GM23248 (cell line): ENCODE measurements at regions not wholly inside any gene's neighbourhood (a gene's known extent, or its start where the extent isn't known, plus 50 kb on each side); places are given as distances from the start of the nearest gene placed in this dataset.

Experiments
- DNase-seq: peaks from one replicate; pipeline ENCODE4 v3.0.0-alpha.2; 2015
- H2AFZ ChIP-seq: fragments of 200-600 bp; sonication (generic); 2 replicates; pipeline ENCODE4 v1.6.1; 2016; ENCODE audit warnings: antibody characterized with exemption
- H3F3A ChIP-seq: fragments of 200-600 bp; sonication (generic); 2 replicates; pipeline ENCODE4 v1.6.1; 2016; ENCODE audit warnings: mild to moderate bottlenecking, antibody characterized with exemption, mixed run types; ENCODE audit not compliant: insufficient read depth
- H3K27ac ChIP-seq: fragments of 200-600 bp; sonication (generic); 2 replicates; pipeline ENCODE4 v1.5.1; 2016; ENCODE audit warnings: mild to moderate bottlenecking
- H3K27me3 ChIP-seq: fragments of 200-600 bp; sonication (generic); replicated peaks from 2 replicates; pipeline ENCODE4 v1.6.1; 2016; ENCODE audit warnings: mild to moderate bottlenecking; ENCODE audit not compliant: insufficient read depth
- H3K36me3 ChIP-seq: fragments of 200-600 bp; sonication (generic); 2 replicates; pipeline ENCODE4 v1.6.1; 2016; ENCODE audit warnings: low read depth, mild to moderate bottlenecking
- H3K4me1 ChIP-seq: fragments of 200-600 bp; sonication (generic); 2 replicates; pipeline ENCODE4 v1.6.1; 2016; ENCODE audit warnings: mild to moderate bottlenecking; ENCODE audit not compliant: insufficient read depth
- H3K4me2 ChIP-seq: fragments of 200-600 bp; sonication (generic); one replicate; pipeline ENCODE4 v1.6.1; 2016; ENCODE audit warnings: mild to moderate bottlenecking; ENCODE audit not compliant: unreplicated experiment
- H3K4me3 ChIP-seq: fragments of 200-600 bp; sonication (generic); 2 replicates; pipeline ENCODE4 v1.5.1; 2016; ENCODE audit warnings: mild to moderate bottlenecking
- H3K79me2 ChIP-seq: fragments of 200-600 bp; sonication (generic); 2 replicates; pipeline ENCODE4 v1.6.1; 2016; ENCODE audit warnings: mild to moderate bottlenecking; ENCODE audit not compliant: insufficient read depth
- H3K9ac ChIP-seq: fragments of 200-600 bp; sonication (generic); 2 replicates; pipeline ENCODE4 v1.6.1; 2016; ENCODE audit warnings: mild to moderate bottlenecking
- H3K9me2 ChIP-seq: fragments of 200-600 bp; sonication (generic); 2 replicates; pipeline ENCODE4 v1.6.1; 2016; ENCODE audit warnings: mixed run types, mild to moderate bottlenecking, moderate library complexity; ENCODE audit not compliant: insufficient read depth
- H3K9me3 ChIP-seq: fragments of 200-600 bp; sonication (generic); one replicate; pipeline ENCODE4 v1.6.1; 2017; ENCODE audit warnings: low read depth
- H4K20me1 ChIP-seq: fragments of 200-600 bp; sonication (generic); 2 replicates; pipeline ENCODE4 v1.6.0; 2016; ENCODE audit not compliant: insufficient read depth
- EZH2 ChIP-seq: fragments of 200-600 bp; sonication (generic); IDR thresholded peaks from 2 replicates; pipeline ENCODE4 v1.6.1; 2018; ENCODE audit warnings: antibody characterized with exemption, mild to moderate bottlenecking; ENCODE audit not compliant: insufficient read depth, poor library complexity, severe bottlenecking
- EZH2phosphoT487 ChIP-seq: fragments of 200-600 bp; sonication (generic); IDR thresholded peaks from 2 replicates; pipeline ENCODE4 v1.6.1; 2018; ENCODE audit warnings: antibody characterized with exemption, moderate library complexity, mild to moderate bottlenecking, low read depth; ENCODE audit not compliant: insufficient read depth
- WGBS, 2 experiments: methylation state at CpG; one replicate each; pipeline ENCODE4 v1.1.6; 2015 to 2017; ENCODE audit warnings: low lambda C conversion rate in 2 of 2, low coverage in 1 of 2; ENCODE audit errors: missing lambda C conversion rate in 2 of 2; 5-methylcytosine and 5-hydroxymethylcytosine counted together
- in situ Hi-C: fragments of 300-500 bp; cut with MboI; formaldehyde crosslinking; loops from 2 replicates; pipeline ENCODE4 v1.15.0; 2020

DNA sequence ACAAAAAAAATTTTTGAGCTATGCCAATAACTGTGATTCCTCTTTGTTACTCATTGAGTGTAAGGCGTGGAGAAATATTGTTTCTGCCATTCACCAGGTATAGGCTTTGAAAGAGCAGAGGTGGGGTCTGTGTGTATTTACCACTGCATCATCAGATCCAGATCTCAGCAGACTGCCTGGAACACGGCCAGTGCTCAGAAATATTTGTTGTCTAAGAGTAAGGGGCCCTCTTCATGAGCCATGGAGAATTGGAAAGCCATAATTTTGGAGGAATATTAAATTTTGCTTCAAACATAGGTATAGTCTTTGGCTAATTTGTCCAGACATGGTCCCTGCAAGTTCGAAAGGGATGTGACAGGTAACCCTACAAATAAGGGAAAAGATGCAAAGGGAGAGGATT is 231.3 kb upstream of the IRF2BP2 start:
- 65 to 66% methylated on average over 3 of the region's 3 CpGs for WGBS, 2 experiments
- no peaks in the 10 kb centered on the region for H3K36me3 ChIP-seq
- no peaks in the 10 kb centered on the region for H3F3A ChIP-seq
- H3K4me2 ChIP-seq: no peak overlapping the region
- no peak overlapping the region for H3K4me3 ChIP-seq
- no peak overlapping the region for H3K27ac ChIP-seq
- TF ChIP-seq EZH2phosphoT487 (no peak), EZH2 (no peak)
- peaks cover 8% of the 10 kb centered on the region for H3K4me1 ChIP-seq
- no peak overlapping the region for H2AFZ ChIP-seq
- no peak for DNase-seq
- no peaks in the 10 kb centered on the region for H3K9me3 ChIP-seq
- H3K79me2 ChIP-seq: no peaks in the 10 kb centered on the region
- no peaks in the 10 kb centered on the region for H4K20me1 ChIP-seq
- no peak overlapping the region for H3K9ac ChIP-seq
- no peaks in the 10 kb centered on the region for H3K9me2 ChIP-seq
- H3K27me3 ChIP-seq: no peaks in the 10 kb centered on the region
- in situ Hi-C loops: no loop called here

DNA sequence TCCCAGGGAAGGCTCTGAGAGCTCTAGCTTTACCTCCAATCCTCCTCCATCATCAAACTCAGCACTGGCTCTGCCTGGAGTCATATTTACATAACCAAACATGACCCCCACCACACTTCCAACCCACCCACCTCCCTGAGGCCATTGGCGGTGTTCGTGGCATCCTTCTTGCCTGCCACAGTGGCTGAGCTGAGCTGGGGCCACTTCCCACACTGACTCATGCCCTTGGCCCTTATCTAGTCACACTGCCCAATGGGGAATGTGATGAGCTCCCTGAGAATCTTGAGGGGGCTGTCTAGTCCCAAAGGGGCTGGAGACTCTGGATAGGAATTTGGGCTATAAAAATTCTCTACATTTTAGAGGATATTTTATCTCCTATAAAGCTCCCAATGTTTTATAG is 230.9 kb upstream of the IRF2BP2 start:
- Histone ChIP-seq H3K4me2 (no peak overlapping the region), H3K9me3 (no peaks in the 10 kb centered on the region), H3K4me3 (no peak overlapping the region), H3K4me1 (peaks cover 8% of the 10 kb centered on the region), H3F3A (no peaks in the 10 kb centered on the region), H3K9ac (no peak overlapping the region), H3K27ac (no peak overlapping the region), H3K36me3 (no peaks in the 10 kb centered on the region), H3K9me2 (no peaks in the 10 kb centered on the region), H3K27me3 (no peaks in the 10 kb centered on the region), H3K79me2 (no peaks in the 10 kb centered on the region), H4K20me1 (no peaks in the 10 kb centered on the region), H2AFZ (no peak overlapping the region)
- in situ Hi-C loops: no loop called here
- no peak for TF ChIP-seq EZH2phosphoT487
- TF ChIP-seq EZH2: no peak
- peak; percentile 46 for DNase-seq
- WGBS, 2 experiments: 42 to 58% methylated on average over 2 of the region's 2 CpGs

DNA sequence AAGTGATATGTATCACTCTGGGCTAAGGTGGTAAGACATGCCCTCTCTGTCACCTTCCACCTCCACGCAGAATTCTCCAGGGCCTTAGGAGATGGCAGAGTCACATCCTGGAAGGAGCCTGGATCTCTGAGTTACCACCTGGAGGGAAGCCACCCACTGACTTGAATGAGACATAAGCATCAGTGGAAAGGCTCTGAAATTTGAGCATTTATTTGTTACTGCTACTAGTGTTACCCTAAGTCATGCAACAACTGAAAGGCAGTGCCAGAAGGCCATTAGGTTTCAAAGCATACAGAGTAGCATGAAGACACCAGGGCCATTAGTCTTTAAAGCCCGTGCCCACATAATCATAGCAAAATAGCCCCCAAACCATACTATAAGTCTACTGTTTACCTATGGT is 230.3 kb upstream of the IRF2BP2 start:
- H3K9me3 ChIP-seq: no peaks in the 10 kb centered on the region
- 97 to 98% methylated on average over 2 of the region's 2 CpGs for WGBS, 2 experiments
- no peak overlapping the region for H3K4me2 ChIP-seq
- no peaks in the 10 kb centered on the region for H3F3A ChIP-seq
- no peaks in the 10 kb centered on the region for H3K36me3 ChIP-seq
- no peaks in the 10 kb centered on the region for H4K20me1 ChIP-seq
- no peak overlapping the region for H3K4me3 ChIP-seq
- no peaks in the 10 kb centered on the region for H3K27me3 ChIP-seq
- H3K9me2 ChIP-seq: no peaks in the 10 kb centered on the region
- TF ChIP-seq EZH2phosphoT487 (no peak), EZH2 (no peak)
- in situ Hi-C loops: no loop called here
- no peak overlapping the region for H3K9ac ChIP-seq
- H3K79me2 ChIP-seq: no peaks in the 10 kb centered on the region
- H2AFZ ChIP-seq: no peak overlapping the region
- peak; percentile 17 for DNase-seq
- no peak overlapping the region for H3K27ac ChIP-seq
- peaks cover 8% of the 10 kb centered on the region for H3K4me1 ChIP-seq

- TF ChIP-seq EZH2phosphoT487 (no peak), EZH2 (no peak)
- DNase-seq: no peak
- H3K9me2 ChIP-seq: no peaks in the 10 kb centered on the region
- H3F3A ChIP-seq: no peaks in the 10 kb centered on the region
- WGBS, 2 experiments: 100% methylated on average over 2 of the region's 2 CpGs
- no peaks in the 10 kb centered on the region for H3K79me2 ChIP-seq
- no peaks in the 10 kb centered on the region for H3K36me3 ChIP-seq
- no peak overlapping the region for H3K4me2 ChIP-seq
- H3K4me3 ChIP-seq: no peak overlapping the region
- in situ Hi-C loops: no loop called here
- H2AFZ ChIP-seq: no peak overlapping the region
- H3K9me3 ChIP-seq: no peaks in the 10 kb centered on the region
- no peaks in the 10 kb centered on the region for H4K20me1 ChIP-seq
- H3K9ac ChIP-seq: no peak overlapping the region
- H3K27me3 ChIP-seq: no peaks in the 10 kb centered on the region
- peaks cover 8% of the 10 kb centered on the region for H3K4me1 ChIP-seq
- no peak overlapping the region for H3K27ac ChIP-seq
Measured at GRCh38 chr1:234839663-234840062, 229.7 kb upstream of the IRF2BP2 start.

- Histone ChIP-seq H3K27ac (no peak overlapping the region), H3K36me3 (no peaks in the 10 kb centered on the region), H3K9me2 (no peaks in the 10 kb centered on the region), H3K9ac (no peak overlapping the region), H3K4me3 (no peak overlapping the region), H3F3A (no peaks in the 10 kb centered on the region), H3K27me3 (no peaks in the 10 kb centered on the region), H3K9me3 (no peaks in the 10 kb centered on the region), H3K79me2 (no peaks in the 10 kb centered on the region), H2AFZ (no peak overlapping the region), H4K20me1 (no peaks in the 10 kb centered on the region), H3K4me2 (no peak overlapping the region), H3K4me1 (peaks cover 8% of the 10 kb centered on the region)
- in situ Hi-C loops: no loop called here
- 92 to 95% methylated on average over 1 of the region's 1 CpG for WGBS, 2 experiments
- TF ChIP-seq EZH2phosphoT487: no peak
- no peak for TF ChIP-seq EZH2
- no peak for DNase-seq
Measured at GRCh38 chr1:234838820-234839219, 228.8 kb upstream of the IRF2BP2 start.
